Ishikawa (cell line): ENCODE measurements at regions not wholly inside any gene's neighbourhood (a gene's known extent, or its start where the extent isn't known, plus 50 kb on each side); places are given as distances from the start of the nearest gene placed in this dataset.

Experiments used
- CEBPB ChIP-seq: IDR thresholded peaks from 2 replicates; pipeline ENCODE4 v1.6.1; 2012
- CREB1 ChIP-seq: IDR thresholded peaks from 2 replicates; pipeline ENCODE4 v1.6.1; 2012; ENCODE audit warnings: low read depth
- EGR1 ChIP-seq: IDR thresholded peaks from 2 replicates; pipeline ENCODE4 v1.6.1; 2012
- EP300 ChIP-seq: IDR thresholded peaks from 2 replicates; pipeline ENCODE4 v1.6.1; 2012; ENCODE audit warnings: borderline replicate concordance
- FOXM1 ChIP-seq: IDR thresholded peaks from 2 replicates; pipeline ENCODE4 v1.6.1; 2012; ENCODE audit warnings: low read depth, borderline replicate concordance
- MAX ChIP-seq: IDR thresholded peaks from 2 replicates; pipeline ENCODE4 v1.6.1; 2012
- NFIC ChIP-seq: IDR thresholded peaks from 2 replicates; pipeline ENCODE4 v1.6.1; 2012
- RAD21 ChIP-seq: IDR thresholded peaks from 2 replicates; pipeline ENCODE4 v1.6.1; 2012; ENCODE audit warnings: low read depth
- TAF1 ChIP-seq: IDR thresholded peaks from 2 replicates; pipeline ENCODE4 v1.6.1; 2012; ENCODE audit warnings: low read depth, mild to moderate bottlenecking
- TCF12 ChIP-seq: IDR thresholded peaks from 2 replicates; pipeline ENCODE4 v1.6.1; 2012; ENCODE audit warnings: low read depth
- TEAD4 ChIP-seq: IDR thresholded peaks from 2 replicates; pipeline ENCODE4 v1.6.1; 2012
- YY1 ChIP-seq: IDR thresholded peaks from 2 replicates; pipeline ENCODE4 v1.6.1; 2012; ENCODE audit warnings: low read depth
- ZBTB7A ChIP-seq: IDR thresholded peaks from 2 replicates; pipeline ENCODE4 v1.6.1; 2012; ENCODE audit warnings: low read depth
- TF ChIP-seq, protein P1 (sequence below): IDR thresholded peaks from 2 replicates; pipeline ENCODE4 v1.6.1; 2012; ENCODE audit warnings: low read depth, mild to moderate bottlenecking
- TF ChIP-seq, protein P2 (sequence below): IDR thresholded peaks from 2 replicates; pipeline ENCODE4 v1.6.1; 2012

- TF ChIP-seq, protein P1, sequence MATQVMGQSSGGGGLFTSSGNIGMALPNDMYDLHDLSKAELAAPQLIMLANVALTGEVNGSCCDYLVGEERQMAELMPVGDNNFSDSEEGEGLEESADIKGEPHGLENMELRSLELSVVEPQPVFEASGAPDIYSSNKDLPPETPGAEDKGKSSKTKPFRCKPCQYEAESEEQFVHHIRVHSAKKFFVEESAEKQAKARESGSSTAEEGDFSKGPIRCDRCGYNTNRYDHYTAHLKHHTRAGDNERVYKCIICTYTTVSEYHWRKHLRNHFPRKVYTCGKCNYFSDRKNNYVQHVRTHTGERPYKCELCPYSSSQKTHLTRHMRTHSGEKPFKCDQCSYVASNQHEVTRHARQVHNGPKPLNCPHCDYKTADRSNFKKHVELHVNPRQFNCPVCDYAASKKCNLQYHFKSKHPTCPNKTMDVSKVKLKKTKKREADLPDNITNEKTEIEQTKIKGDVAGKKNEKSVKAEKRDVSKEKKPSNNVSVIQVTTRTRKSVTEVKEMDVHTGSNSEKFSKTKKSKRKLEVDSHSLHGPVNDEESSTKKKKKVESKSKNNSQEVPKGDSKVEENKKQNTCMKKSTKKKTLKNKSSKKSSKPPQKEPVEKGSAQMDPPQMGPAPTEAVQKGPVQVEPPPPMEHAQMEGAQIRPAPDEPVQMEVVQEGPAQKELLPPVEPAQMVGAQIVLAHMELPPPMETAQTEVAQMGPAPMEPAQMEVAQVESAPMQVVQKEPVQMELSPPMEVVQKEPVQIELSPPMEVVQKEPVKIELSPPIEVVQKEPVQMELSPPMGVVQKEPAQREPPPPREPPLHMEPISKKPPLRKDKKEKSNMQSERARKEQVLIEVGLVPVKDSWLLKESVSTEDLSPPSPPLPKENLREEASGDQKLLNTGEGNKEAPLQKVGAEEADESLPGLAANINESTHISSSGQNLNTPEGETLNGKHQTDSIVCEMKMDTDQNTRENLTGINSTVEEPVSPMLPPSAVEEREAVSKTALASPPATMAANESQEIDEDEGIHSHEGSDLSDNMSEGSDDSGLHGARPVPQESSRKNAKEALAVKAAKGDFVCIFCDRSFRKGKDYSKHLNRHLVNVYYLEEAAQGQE: no peak
- no peak for TF ChIP-seq CEBPB
- TF ChIP-seq NFIC: no peak
- no peak for TF ChIP-seq TEAD4
- TF ChIP-seq, protein P2, sequence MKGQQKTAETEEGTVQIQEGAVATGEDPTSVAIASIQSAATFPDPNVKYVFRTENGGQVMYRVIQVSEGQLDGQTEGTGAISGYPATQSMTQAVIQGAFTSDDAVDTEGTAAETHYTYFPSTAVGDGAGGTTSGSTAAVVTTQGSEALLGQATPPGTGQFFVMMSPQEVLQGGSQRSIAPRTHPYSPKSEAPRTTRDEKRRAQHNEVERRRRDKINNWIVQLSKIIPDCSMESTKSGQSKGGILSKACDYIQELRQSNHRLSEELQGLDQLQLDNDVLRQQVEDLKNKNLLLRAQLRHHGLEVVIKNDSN: no peak
- TF ChIP-seq MAX: no peak
- TF ChIP-seq CREB1: no peak
- TF ChIP-seq TCF12: no peak
- TF ChIP-seq EP300: no peak
- TF ChIP-seq EGR1: no peak
- no peak for TF ChIP-seq YY1
- TF ChIP-seq ZBTB7A: no peak
- no peak for TF ChIP-seq RAD21
- no peak for TF ChIP-seq TAF1
Observed at GRCh38 chr12:30023186-30023585, 239.4 kb upstream of the TMTC1 start.

DNA sequence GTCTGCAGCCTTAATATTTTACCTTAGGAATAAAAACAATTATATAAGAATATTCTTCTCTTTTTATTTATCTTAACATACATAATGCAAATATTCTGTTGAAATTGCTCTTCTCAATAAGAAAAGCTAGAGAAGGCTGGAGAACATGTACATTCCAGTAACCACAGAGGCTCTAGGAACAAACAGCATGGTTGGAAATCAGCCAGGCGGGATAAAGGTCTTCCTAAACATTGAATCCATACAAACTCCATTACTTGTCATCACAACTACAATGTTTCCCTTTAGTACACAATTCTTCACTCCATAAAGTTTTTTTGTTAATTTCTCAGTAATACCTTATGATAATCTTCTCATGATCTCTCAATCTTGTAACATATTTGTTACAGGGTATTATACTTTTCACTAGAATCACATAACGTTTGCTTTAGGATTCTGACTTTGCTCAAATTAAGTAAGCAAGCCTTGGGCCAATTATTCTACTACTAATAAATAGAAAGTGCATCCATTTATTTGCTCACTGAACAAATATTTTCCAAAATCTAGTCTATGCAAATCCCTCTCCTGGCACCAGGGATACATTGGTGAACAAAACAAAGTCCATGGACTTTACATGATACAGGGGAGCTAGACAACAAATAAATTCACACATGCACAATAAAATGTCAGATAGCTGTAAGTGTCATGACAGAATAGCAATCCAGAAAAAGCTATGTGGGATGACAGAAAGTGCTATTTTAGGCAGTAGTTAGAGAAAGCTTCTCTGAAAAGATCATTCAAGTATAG is 237.5 kb upstream of the TMTC1 start:
- TF ChIP-seq YY1: no peak
- no peak for TF ChIP-seq TCF12
- TF ChIP-seq NFIC: no peak
- TF ChIP-seq TAF1: no peak
- TF ChIP-seq EP300: no peak
- no peak for TF ChIP-seq RAD21
- no peak for TF ChIP-seq CEBPB
- TF ChIP-seq TEAD4: no peak

DNA sequence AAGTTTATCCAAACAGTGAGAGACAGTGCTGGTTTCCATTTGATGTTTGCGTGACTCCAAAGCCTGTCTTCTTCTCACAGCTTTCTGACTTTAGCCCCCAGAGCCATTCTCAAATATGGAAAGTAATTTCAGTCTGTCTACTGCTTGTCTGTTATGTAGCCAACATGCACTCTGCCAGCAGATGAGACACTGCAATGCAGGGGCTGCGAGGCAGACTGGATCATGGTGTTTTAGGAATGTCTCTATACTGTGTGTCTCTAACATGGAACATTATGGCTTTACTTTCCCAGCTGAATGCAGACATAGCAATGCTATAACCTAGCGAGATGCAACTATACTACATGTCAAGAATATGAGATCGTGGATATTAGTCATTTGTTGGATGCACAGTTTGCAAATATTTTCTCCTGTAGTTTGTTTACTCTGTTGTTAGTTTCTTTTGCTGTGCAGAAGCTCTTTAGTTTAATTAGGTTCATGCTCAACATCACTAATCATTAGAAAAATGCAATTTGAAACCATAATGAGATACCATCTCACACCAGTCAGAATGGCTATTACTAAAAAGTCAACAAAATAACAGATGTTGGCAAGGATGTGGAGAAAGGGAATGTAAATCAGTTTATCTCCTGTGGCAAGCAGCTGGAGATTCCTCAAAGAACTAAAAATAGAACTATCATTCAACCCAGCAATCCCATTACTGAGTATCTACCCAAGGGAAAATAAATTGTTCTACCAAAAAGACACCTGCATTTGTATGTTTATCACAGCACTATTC is 235.8 kb upstream of the TMTC1 start:
- TF ChIP-seq, protein P1: no peak

DNA sequence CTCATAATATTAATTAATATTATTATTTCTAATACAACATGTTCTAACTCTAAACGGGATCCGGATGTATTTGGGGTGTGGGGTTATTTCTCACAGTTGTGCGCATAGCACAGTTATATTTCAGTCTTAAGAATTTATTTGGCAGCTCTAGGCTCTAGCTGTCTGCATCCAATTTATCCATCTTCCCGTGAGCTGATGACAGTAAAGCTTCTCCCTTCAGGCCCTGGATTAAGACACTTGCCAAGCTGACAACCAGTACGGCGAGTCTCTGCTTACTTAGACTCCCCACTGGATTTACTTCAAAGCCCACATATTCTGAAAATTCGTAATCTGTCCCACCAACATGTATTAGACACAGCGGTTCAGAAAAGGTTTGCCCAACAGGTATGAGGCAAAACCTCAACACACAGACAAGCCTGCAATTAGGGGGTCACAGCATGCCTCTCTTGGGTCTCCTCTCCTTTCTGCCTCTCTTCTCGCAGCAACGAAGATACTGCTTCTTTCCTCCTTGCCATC is 232.9 kb upstream of the TMTC1 start:
- TF ChIP-seq YY1 (no peak), FOXM1 (no peak), CEBPB (no peak), NFIC (no peak), MAX (no peak), RAD21 (no peak), TCF12 (no peak), CREB1 (no peak), ZBTB7A (no peak), TAF1 (no peak)
- TF ChIP-seq, protein P2: no peak

DNA sequence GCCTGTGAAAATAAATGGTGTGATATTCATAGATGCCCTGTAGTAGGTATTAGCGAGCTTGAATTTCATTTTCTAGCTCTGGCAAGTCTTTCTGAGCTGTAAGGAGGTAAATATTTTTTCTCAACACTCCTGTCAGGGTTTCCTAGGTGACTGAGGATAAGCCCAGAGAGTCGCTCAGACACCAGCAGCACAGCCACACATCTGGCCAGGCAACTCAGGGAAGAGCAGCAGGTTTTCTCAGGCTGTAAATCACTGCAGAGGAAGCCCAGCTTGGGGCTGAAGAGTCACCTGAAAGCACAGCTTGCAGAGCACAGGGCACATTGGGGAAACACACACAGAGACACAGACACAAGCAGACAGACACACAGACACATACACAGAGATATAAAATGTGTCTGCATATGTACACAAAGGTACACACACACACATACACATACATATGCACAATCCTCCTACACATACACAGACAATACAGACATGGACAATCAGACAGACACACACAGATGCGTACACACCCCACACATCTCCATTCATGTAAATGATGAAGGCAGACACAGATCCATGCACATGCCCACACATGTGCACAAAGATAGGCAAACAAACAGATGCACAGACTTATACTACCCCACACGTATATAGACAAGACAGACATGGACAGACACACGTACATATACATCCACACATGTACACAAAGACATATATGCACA is 232.0 kb upstream of the TMTC1 start:
- TF ChIP-seq CEBPB (no peak), CREB1 (no peak), NFIC (no peak), TEAD4 (no peak), FOXM1 (no peak), YY1 (no peak)
- TF ChIP-seq, protein P2: no peak
